GM19351 (cell line): ENCODE measurements at regions not wholly inside any gene's neighbourhood (a gene's known extent, or its start where the extent isn't known, plus 50 kb on each side); places are given as distances from the start of the nearest gene placed in this dataset.
"Not testable (repeated sequence)": the region's sequence is repeated elsewhere in the genome, so short reads cannot be mapped to it uniquely, and the experiment has no call there.

Experiments
- ATAC-seq: cut with Tn5 transposase; IDR thresholded peaks from one replicate; pipeline ENCODE4 v1.9.1; 2021; ENCODE audit warnings: mild to moderate bottlenecking, moderate library complexity; ENCODE audit not compliant: unreplicated experiment

- no peak for ATAC-seq
These were observed 339.5 kb upstream of the NRP1 start for GRCh38 chr10:33673839-33674415.

- ATAC-seq = no peak
These were observed 335.4 kb upstream of the NRP1 start for GRCh38 chr10:33669904-33670303.

- ATAC-seq = no peak
These were observed 332.4 kb upstream of the NRP1 start for GRCh38 chr10:33666686-33667480.

- no peak for ATAC-seq
These were observed 331.0 kb upstream of the NRP1 start for GRCh38 chr10:33665501-33665900.

- no peak for ATAC-seq
These were observed 329.6 kb upstream of the NRP1 start for GRCh38 chr10:33664070-33664469.

GRCh38 chr10:33661580-33662336 lies 327.3 kb upstream of the NRP1 start:
- no peak for ATAC-seq

- ATAC-seq = no peak
These were observed 325.9 kb upstream of the NRP1 start for GRCh38 chr10:33660329-33660728.

- ATAC-seq = no peak
These were observed 323.4 kb upstream of the NRP1 start for GRCh38 chr10:33657913-33658312.

GRCh38 chr10:33657154-33657908 lies 322.9 kb upstream of the NRP1 start:
- no peak for ATAC-seq

GRCh38 chr10:33655921-33656320 lies 321.5 kb upstream of the NRP1 start:
- no peak for ATAC-seq

- no peak for ATAC-seq
These were observed 320.8 kb upstream of the NRP1 start for GRCh38 chr10:33655165-33655815.

- no peak for ATAC-seq
These were observed 319.3 kb upstream of the NRP1 start for GRCh38 chr10:33653584-33654367.

GRCh38 chr10:33652870-33653269 lies 318.4 kb upstream of the NRP1 start:
- ATAC-seq = no peak

GRCh38 chr10:33650131-33650530 lies 315.7 kb upstream of the NRP1 start:
- not testable (repeated sequence) for ATAC-seq

- ATAC-seq = no peak
These were observed 308.6 kb upstream of the NRP1 start for GRCh38 chr10:33643042-33643441.

GRCh38 chr10:33638891-33639290 lies 304.4 kb upstream of the NRP1 start:
- ATAC-seq = no peak

GRCh38 chr10:33638374-33638773 lies 303.9 kb upstream of the NRP1 start:
- ATAC-seq = no peak

GRCh38 chr10:33635967-33636515 lies 301.6 kb upstream of the NRP1 start:
- ATAC-seq = no peak

GRCh38 chr10:33632432-33632831 lies 298.0 kb upstream of the NRP1 start:
- ATAC-seq = no peak

- no peak for ATAC-seq
These were observed 297.5 kb upstream of the NRP1 start for GRCh38 chr10:33631991-33632390.
